Esophagus squamous epithelium (tissue), 5 donors: ENCODE measurements at regions not wholly inside any gene's neighbourhood (a gene's known extent, or its start where the extent isn't known, plus 50 kb on each side); places are given as distances from the start of the nearest gene placed in this dataset.

ENCODE experiments used
- DNase-seq: peaks from one replicate; lab custom pipeline; 2025; lab: John Stamatoyannopoulos, UW
- H3K27ac ChIP-seq, 4 donors: fragments of 200-600 bp; sonication (generic); one replicate each; pipeline ENCODE4 v1.5.1; 2016 to 2019; ENCODE audit warnings: mild to moderate bottlenecking in 1 of 4
- H3K27me3 ChIP-seq, 4 donors: fragments of 200-600 bp; sonication (generic); 1 replicate in 3 of 4; 2 replicates in 1 of 4; pipeline versions ENCODE4 v1.5.1 to v1.6.0; 2017 to 2021; ENCODE audit warnings: antibody characterized with exemption in 1 of 4
- H3K36me3 ChIP-seq, 3 donors: fragments of 200-600 bp; sonication (generic); one replicate each; pipeline ENCODE4 v1.5.1; 2016 to 2019
- H3K4me1 ChIP-seq, 3 donors: fragments of 200-600 bp; sonication (generic); one replicate each; pipeline ENCODE4 v1.5.1; 2017 to 2019
- H3K4me3 ChIP-seq, 4 donors: fragments of 200-600 bp; sonication (generic); 1 replicate in 3 of 4; 2 replicates in 1 of 4; pipeline ENCODE4 v1.5.1; 2016 to 2019; ENCODE audit warnings: mild to moderate bottlenecking in 2 of 4, moderate library complexity in 1 of 4
- H3K9me3 ChIP-seq, 3 donors: fragments of 200-600 bp; sonication (generic); one replicate each; pipeline ENCODE4 v1.5.1; 2016 to 2019
- POLR2A ChIP-seq, 4 donors: fragments of 450-650 bp; IDR thresholded peaks; one replicate each; pipeline ENCODE4 v1.6.1; 2017; ENCODE audit warnings: antibody characterized with exemption in 4 of 4, mild to moderate bottlenecking in 4 of 4, moderate library complexity in 3 of 4
- WGBS, 2 donors: methylation state at CpG; one replicate each; pipeline ENCODE4 v1.1.5; 2018; 5-methylcytosine and 5-hydroxymethylcytosine counted together
- intact Hi-C: fragments of 100-400 bp; cut with DNase I; formaldehyde crosslinking; loops from one replicate; pipeline ENCODE4 v1.15.0; 2022
- TF ChIP-seq, protein P1 (sequence below), 6 experiments: fragments of 450-650 bp in 4 of 6; fragments of 200-600 bp in 2 of 6; sonication (generic) in 2 of 6; IDR thresholded peaks; one replicate each; pipeline ENCODE4 v1.5.1; 2016 to 2019; ENCODE audit warnings: antibody characterized with exemption in 6 of 6, mild to moderate bottlenecking in 4 of 6, moderate library complexity in 4 of 6
- donor health status: DM: yes; HTN: yes; CAD: no.

GRCh38 chr18:43663159-43663558, 385.9 kb upstream of the SYT4 start:
- TF ChIP-seq, protein P1, sequence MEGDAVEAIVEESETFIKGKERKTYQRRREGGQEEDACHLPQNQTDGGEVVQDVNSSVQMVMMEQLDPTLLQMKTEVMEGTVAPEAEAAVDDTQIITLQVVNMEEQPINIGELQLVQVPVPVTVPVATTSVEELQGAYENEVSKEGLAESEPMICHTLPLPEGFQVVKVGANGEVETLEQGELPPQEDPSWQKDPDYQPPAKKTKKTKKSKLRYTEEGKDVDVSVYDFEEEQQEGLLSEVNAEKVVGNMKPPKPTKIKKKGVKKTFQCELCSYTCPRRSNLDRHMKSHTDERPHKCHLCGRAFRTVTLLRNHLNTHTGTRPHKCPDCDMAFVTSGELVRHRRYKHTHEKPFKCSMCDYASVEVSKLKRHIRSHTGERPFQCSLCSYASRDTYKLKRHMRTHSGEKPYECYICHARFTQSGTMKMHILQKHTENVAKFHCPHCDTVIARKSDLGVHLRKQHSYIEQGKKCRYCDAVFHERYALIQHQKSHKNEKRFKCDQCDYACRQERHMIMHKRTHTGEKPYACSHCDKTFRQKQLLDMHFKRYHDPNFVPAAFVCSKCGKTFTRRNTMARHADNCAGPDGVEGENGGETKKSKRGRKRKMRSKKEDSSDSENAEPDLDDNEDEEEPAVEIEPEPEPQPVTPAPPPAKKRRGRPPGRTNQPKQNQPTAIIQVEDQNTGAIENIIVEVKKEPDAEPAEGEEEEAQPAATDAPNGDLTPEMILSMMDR (IDR thresholded peaks at IDR 0.05): no peak
- TF ChIP-seq POLR2A (IDR thresholded peaks at IDR 0.05): no peak

DNA sequence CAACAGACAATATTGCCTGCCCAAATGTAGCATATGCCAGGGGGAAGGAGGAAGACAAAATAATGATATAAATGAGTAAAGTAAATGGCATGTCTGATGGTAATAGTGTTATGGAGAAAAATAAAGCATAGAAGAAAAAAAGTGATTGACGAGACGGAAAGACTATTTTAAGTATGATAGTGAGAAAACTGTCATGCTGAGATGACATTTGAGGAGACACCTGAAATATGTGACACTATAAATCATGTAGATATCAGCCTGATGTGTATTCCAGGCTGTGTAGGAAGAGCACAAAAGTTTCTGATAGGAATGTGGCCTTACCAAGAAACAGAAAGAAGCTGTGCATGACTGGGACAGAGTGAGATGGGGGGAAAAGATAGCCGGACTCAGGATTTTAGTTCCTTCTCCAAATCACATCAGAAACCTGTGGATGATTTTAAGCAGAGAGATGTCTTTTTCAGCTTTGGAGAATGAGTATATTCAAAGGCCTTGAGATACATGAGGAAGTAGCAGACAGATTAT, 387.3 kb upstream of the SYT4 start:
- TF ChIP-seq, protein P1 (IDR thresholded peaks at IDR 0.05): no peak
- TF ChIP-seq POLR2A (IDR thresholded peaks at IDR 0.05): no peak
- H3K4me1 ChIP-seq: no peaks in the 10 kb centered on the region
- H3K36me3 ChIP-seq: no peaks in the 10 kb centered on the region
- 57 to 65% methylated on average over 3 of the region's 3 CpGs for WGBS, 2 donors
- no peak overlapping the region for H3K4me3 ChIP-seq
- H3K27me3 ChIP-seq: no peaks in the 10 kb centered on the region
- H3K9me3 ChIP-seq: no peaks in the 10 kb centered on the region
- intact Hi-C loops: no loop called here
- no peak overlapping the region for H3K27ac ChIP-seq
- no peak for DNase-seq

More at GRCh38 chr18:43663159-43663558, 385.9 kb upstream of the SYT4 start:
- no peak overlapping the region for H3K4me3 ChIP-seq
- intact Hi-C loops: no loop called here
- no peaks in the 10 kb centered on the region for H3K36me3 ChIP-seq
- DNase-seq: no peak
- WGBS, 2 donors: 75 to 86% methylated on average over 1 of the region's 1 CpG
- no peaks in the 10 kb centered on the region for H3K4me1 ChIP-seq
- H3K27me3 ChIP-seq: no peaks in the 10 kb centered on the region
- no peaks in the 10 kb centered on the region for H3K9me3 ChIP-seq
- H3K27ac ChIP-seq: no peak overlapping the region

DNA sequence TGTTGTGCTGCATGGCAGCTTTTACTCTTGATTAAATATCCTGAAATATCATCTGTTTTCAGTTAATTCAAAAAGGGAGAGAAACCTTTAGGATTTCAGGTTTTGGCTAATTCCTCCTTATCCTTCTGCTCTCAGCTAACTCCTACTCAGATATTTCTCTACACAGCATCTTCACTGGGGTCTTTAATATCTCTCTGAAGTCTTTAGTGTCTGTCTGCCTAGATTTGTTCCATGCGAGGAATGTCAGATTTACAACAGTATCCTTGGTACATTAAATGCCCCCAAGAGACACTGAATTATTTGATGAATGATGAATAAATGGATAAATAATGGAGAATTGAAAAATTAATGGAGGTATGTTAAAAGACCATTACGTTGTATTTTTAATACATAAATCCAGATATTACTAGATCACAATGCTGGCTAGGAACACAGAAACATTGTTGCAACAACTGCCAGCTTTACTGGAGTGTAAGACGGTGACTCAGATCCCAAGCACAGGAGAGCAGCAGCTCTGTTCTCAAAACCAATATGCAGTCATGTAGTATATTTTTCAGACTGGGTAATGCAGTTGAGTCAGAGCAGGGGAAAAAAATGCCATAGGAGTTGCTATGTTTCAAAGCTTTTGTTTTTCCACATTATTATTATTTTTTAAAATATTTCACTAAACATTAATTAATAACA, 388.0 kb upstream of the SYT4 start:
- 44 to 46% methylated on average over 3 of the region's 3 CpGs for WGBS, 2 donors
- H3K27ac ChIP-seq: no peak overlapping the region
- no peaks in the 10 kb centered on the region for H3K36me3 ChIP-seq
- TF ChIP-seq, protein P1 (IDR thresholded peaks at IDR 0.05): no peak
- TF ChIP-seq POLR2A (IDR thresholded peaks at IDR 0.05): no peak
- DNase-seq: no peak
- intact Hi-C loops: no loop called here
- H3K4me3 ChIP-seq: no peak overlapping the region
- H3K4me1 ChIP-seq: no peaks in the 10 kb centered on the region
- no peaks in the 10 kb centered on the region for H3K9me3 ChIP-seq
- no peaks in the 10 kb centered on the region for H3K27me3 ChIP-seq

- 91% methylated on average over 4 of the region's 4 CpGs for WGBS, 2 donors
- DNase-seq: no peak
- TF ChIP-seq POLR2A (IDR thresholded peaks at IDR 0.05): no peak
- TF ChIP-seq, protein P1 (IDR thresholded peaks at IDR 0.05): no peak
- intact Hi-C loops: no loop called here
- H3K4me3 ChIP-seq: no peak overlapping the region
- H3K9me3 ChIP-seq: no peaks in the 10 kb centered on the region
- H3K27ac ChIP-seq: no peak overlapping the region
- no peaks in the 10 kb centered on the region for H3K27me3 ChIP-seq
- H3K36me3 ChIP-seq: no peaks in the 10 kb centered on the region
- no peaks in the 10 kb centered on the region for H3K4me1 ChIP-seq
Measured at GRCh38 chr18:43668866-43669265, 391.6 kb upstream of the SYT4 start.

DNA sequence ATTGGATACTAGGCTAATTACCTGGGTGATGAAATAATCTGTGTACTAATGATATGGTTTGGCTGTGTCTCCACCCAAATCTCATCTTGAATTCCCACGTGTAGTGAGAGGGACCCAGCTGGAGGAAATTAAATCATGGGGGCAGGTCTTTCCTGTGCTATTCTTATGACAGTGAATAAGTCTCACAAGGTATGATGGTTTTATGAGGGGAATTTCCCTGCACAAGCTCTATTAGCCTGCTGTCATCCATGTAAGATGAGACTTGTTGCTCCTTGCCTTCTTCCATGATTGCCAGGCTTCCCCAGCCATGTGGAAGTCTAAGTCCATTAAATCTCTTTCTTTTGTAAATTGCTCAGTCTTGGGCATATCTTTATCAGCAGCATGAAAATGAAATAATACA, 394.1 kb upstream of the SYT4 start:
- 17 to 23% methylated on average over 1 of the region's 1 CpG for WGBS, 2 donors
- intact Hi-C loops: no loop called here
- no peaks in the 10 kb centered on the region for H3K4me1 ChIP-seq
- no peak overlapping the region for H3K4me3 ChIP-seq
- H3K27ac ChIP-seq: no peak overlapping the region
- H3K9me3 ChIP-seq: no peaks in the 10 kb centered on the region
- DNase-seq: no peak
- no peaks in the 10 kb centered on the region for H3K27me3 ChIP-seq
- H3K36me3 ChIP-seq: no peaks in the 10 kb centered on the region
- TF ChIP-seq, protein P1 (IDR thresholded peaks at IDR 0.05): no peak
- no peak for TF ChIP-seq POLR2A (IDR thresholded peaks at IDR 0.05)
